A549 (cell line): ENCODE measurements at regions not wholly inside any gene's neighbourhood (a gene's known extent, or its start where the extent isn't known, plus 50 kb on each side); places are given as distances from the start of the nearest gene placed in this dataset.

ENCODE experiments used
- ATAC-seq, 2 experiments: fragments of 200-7000 bp in 1 of 2; fragments of >200 bp in 1 of 2; cut with Nextera tagmentation in 1 of 2; cut with Tn5 transposase in 1 of 2; 3 replicates each; pipeline versions ENCODE4 v1.8.0 to v1.9.1; 2018 to 2020; ENCODE audit warnings: mild to moderate bottlenecking in 1 of 2, moderate library complexity in 1 of 2
- CTCF ChIA-PET: fragments of 300-600 bp; sonication (Branson Sonifier 250); formaldehyde crosslinking; extraction: SDS; loops from one replicate; lab custom pipeline; 2021; ENCODE audit warnings: antibody characterized with exemption, inconsistent platforms; lab: Yijun Ruan, JAX
- POLR2A ChIA-PET: fragments of 350-600 bp; formaldehyde crosslinking; extraction: SDS; loops from one replicate; lab custom pipeline; 2021; ENCODE audit warnings: antibody characterized with exemption, inconsistent platforms; lab: Yijun Ruan, JAX
- DNase-seq, 2 experiments: peaks; one replicate each; pipeline versions ENCODE4 v3.0.0 to v3.0.0-alpha.2; 2011 to 2016; ENCODE audit warnings: low read depth in 1 of 2, low spot score in 1 of 2
- FAIRE-seq: peaks from 2 replicates; lab custom pipeline; 2011; peaks lifted over from hg19 to GRCh38; lab: Jason Lieb, UNC
- H3K27ac ChIP-seq, 2 experiments: fragments of >200 bp; sonication (Bioruptor Twin); formaldehyde crosslinking; 3 replicates each; pipeline ENCODE4 v1.5.1; 2016 to 2017
- H3K4me1 ChIP-seq: fragments of >200 bp; sonication (Bioruptor Twin); formaldehyde crosslinking; 3 replicates; pipeline ENCODE4 v1.6.1; 2016
- H3K4me2 ChIP-seq: fragments of >200 bp; sonication (Bioruptor Twin); formaldehyde crosslinking; 3 replicates; pipeline ENCODE4 v1.6.1; 2016
- H3K4me3 ChIP-seq: fragments of >200 bp; sonication (Bioruptor Twin); formaldehyde crosslinking; 3 replicates; pipeline ENCODE4 v1.5.1; 2016
- H3K9me3 ChIP-seq: fragments of >200 bp; sonication (Bioruptor Twin); formaldehyde crosslinking; 3 replicates; pipeline ENCODE4 v1.6.1; 2016
- CHD2 ChIP-seq: fragments of 150-350 bp; IDR thresholded peaks from 2 replicates; pipeline ENCODE4 v1.6.1; 2014; ENCODE audit warnings: low read length; ENCODE audit not compliant: partially characterized antibody
- EHMT2 ChIP-seq: fragments of 200-600 bp; sonication (generic); IDR thresholded peaks from 2 replicates; pipeline ENCODE4 v1.6.1; 2016; ENCODE audit warnings: antibody characterized with exemption, low read depth, mild to moderate bottlenecking, moderate library complexity
- ESRRA ChIP-seq: fragments of 150-350 bp; IDR thresholded peaks from 2 replicates; pipeline ENCODE4 v1.6.1; 2014; ENCODE audit warnings: mild to moderate bottlenecking, low read length, borderline replicate concordance
- HEYL ChIP-seq: fragments of 250-450 bp; sonication (Bioruptor Pico); IDR thresholded peaks from 2 replicates; pipeline ENCODE4 v1.8.0; 2021; ENCODE audit warnings: mild to moderate bottlenecking, moderate library complexity
- HOXA7 ChIP-seq: fragments of 250-450 bp; sonication (Bioruptor Pico); IDR thresholded peaks from 2 replicates; pipeline ENCODE4 v1.5.0; 2020; ENCODE audit warnings: mild to moderate bottlenecking, moderate library complexity
- HOXB5 ChIP-seq: fragments of 250-450 bp; sonication (Bioruptor Pico); IDR thresholded peaks from 2 replicates; pipeline ENCODE4 v1.5.0; 2020; ENCODE audit warnings: mild to moderate bottlenecking, moderate library complexity
- JUNB ChIP-seq: fragments of >200 bp; sonication (Bioruptor Twin); formaldehyde crosslinking; IDR thresholded peaks from 2 replicates; pipeline ENCODE4 v1.6.1; 2016
- KDM5A ChIP-seq: fragments of 200-600 bp; sonication (generic); IDR thresholded peaks from 2 replicates; pipeline ENCODE4 v1.6.1; 2016; ENCODE audit warnings: antibody characterized with exemption, mild to moderate bottlenecking
- MAFK ChIP-seq: fragments of 450-650 bp; IDR thresholded peaks from 2 replicates; pipeline ENCODE4 v1.6.1; 2014; ENCODE audit not compliant: partially characterized antibody
- MAZ ChIP-seq: fragments of 150-350 bp; IDR thresholded peaks from 2 replicates; pipeline ENCODE4 v1.6.1; 2014; ENCODE audit warnings: antibody characterized with exemption, low read depth, low read length, borderline replicate concordance
- MYC ChIP-seq: IDR thresholded peaks from 2 replicates; pipeline ENCODE4 v1.6.1; 2012; ENCODE audit warnings: mild to moderate bottlenecking, inconsistent platforms, low read length, improper control_type of control experiment, borderline replicate concordance
- NPAS2 ChIP-seq: fragments of 250-450 bp; sonication (Bioruptor Pico); IDR thresholded peaks from 2 replicates; pipeline ENCODE4 v1.8.0; 2022; ENCODE audit warnings: mild to moderate bottlenecking, moderate library complexity, borderline replicate concordance
- POLR2AphosphoS2 ChIP-seq: conservative IDR thresholded peaks from 2 replicates; pipeline ENCODE4 v1.6.1; 2012; ENCODE audit warnings: low read length, improper control_type of control experiment, inconsistent platforms
- RAD21 ChIP-seq, 2 experiments: fragments of >200 bp in 1 of 2; sonication (Bioruptor Twin) in 1 of 2; formaldehyde crosslinking in 1 of 2; IDR thresholded peaks in 1 of 2; conservative IDR thresholded peaks in 1 of 2; 2 replicates in 1 of 2; 3 replicates in 1 of 2; pipeline ENCODE4 v1.6.1; 2012 to 2018; ENCODE audit warnings: inconsistent platforms in 1 of 2
- RARB ChIP-seq: fragments of 250-450 bp; sonication (Bioruptor Pico); IDR thresholded peaks from 2 replicates; pipeline ENCODE4 v1.8.0; 2021; ENCODE audit warnings: mild to moderate bottlenecking, moderate library complexity
- RCOR1 ChIP-seq: fragments of 150-350 bp; IDR thresholded peaks from 2 replicates; pipeline ENCODE4 v1.6.1; 2014; ENCODE audit warnings: antibody characterized with exemption, low read length, low read depth
- RNF2 ChIP-seq: fragments of 200-600 bp; sonication (generic); IDR thresholded peaks from 2 replicates; pipeline ENCODE4 v1.6.1; 2016; ENCODE audit warnings: low read depth, mild to moderate bottlenecking, antibody characterized with exemption, moderate library complexity, borderline replicate concordance
- SMC3 ChIP-seq: fragments of >200 bp; sonication (Bioruptor Twin); formaldehyde crosslinking; IDR thresholded peaks from 3 replicates; pipeline ENCODE4 v1.6.1; 2018; ENCODE audit warnings: inconsistent platforms
- SREBF2 ChIP-seq: fragments of 450-650 bp; IDR thresholded peaks from 2 replicates; pipeline ENCODE4 v1.6.1; 2014; ENCODE audit warnings: mild to moderate bottlenecking, moderate library complexity
- ZC3H11A ChIP-seq: fragments of 450-650 bp; IDR thresholded peaks from 2 replicates; pipeline ENCODE4 v1.6.1; 2014; ENCODE audit warnings: antibody characterized with exemption, mild to moderate bottlenecking
- ZNF302 ChIP-seq: fragments of 250-450 bp; sonication (Bioruptor Pico); IDR thresholded peaks from 2 replicates; pipeline ENCODE4 v1.9.0; 2021; ENCODE audit warnings: inconsistent platforms, mild to moderate bottlenecking, moderate library complexity
- ZSCAN20 ChIP-seq: fragments of 250-450 bp; sonication (Bioruptor Pico); IDR thresholded peaks from 2 replicates; pipeline ENCODE4 v1.8.0; 2022; ENCODE audit warnings: mild to moderate bottlenecking, moderate library complexity
- WGBS: methylation state at CpG from one replicate; pipeline ENCODE4 v1.1.6; 2017; ENCODE audit errors: missing lambda C conversion rate; 5-methylcytosine and 5-hydroxymethylcytosine counted together
- TF ChIP-seq, protein P1 (sequence below): IDR thresholded peaks from 2 replicates; pipeline ENCODE4 v1.6.1; 2012; ENCODE audit warnings: low read depth, borderline replicate concordance
- TF ChIP-seq, protein P2 (sequence below): fragments of 250-450 bp; sonication (Bioruptor Pico); IDR thresholded peaks from 2 replicates; pipeline ENCODE4 v1.5.0; 2021; ENCODE audit warnings: mild to moderate bottlenecking, moderate library complexity, borderline replicate concordance
- TF ChIP-seq, protein P3 (sequence below): fragments of >200 bp; sonication (Bioruptor Twin); formaldehyde crosslinking; IDR thresholded peaks from 3 replicates; pipeline ENCODE4 v1.5.1; 2016
- TF ChIP-seq, protein P4 (sequence below): fragments of >200 bp; sonication (Bioruptor Twin); formaldehyde crosslinking; IDR thresholded peaks from 2 replicates; pipeline ENCODE4 v1.6.1; 2016
- TF ChIP-seq, protein P5 (sequence below): fragments of 250-450 bp; sonication (Bioruptor Pico); IDR thresholded peaks from 2 replicates; pipeline ENCODE4 v1.5.0; 2020; ENCODE audit warnings: low read depth, mild to moderate bottlenecking, moderate library complexity
- TF ChIP-seq, protein P6 (sequence below): fragments of 150-350 bp; IDR thresholded peaks from 2 replicates; pipeline ENCODE4 v1.6.1; 2014; ENCODE audit warnings: low read depth, mild to moderate bottlenecking, low read length
- TF ChIP-seq, protein P7 (sequence below): fragments of 450-650 bp; IDR thresholded peaks from 2 replicates; pipeline ENCODE4 v1.6.1; 2014; ENCODE audit warnings: antibody characterized with exemption

DNA sequence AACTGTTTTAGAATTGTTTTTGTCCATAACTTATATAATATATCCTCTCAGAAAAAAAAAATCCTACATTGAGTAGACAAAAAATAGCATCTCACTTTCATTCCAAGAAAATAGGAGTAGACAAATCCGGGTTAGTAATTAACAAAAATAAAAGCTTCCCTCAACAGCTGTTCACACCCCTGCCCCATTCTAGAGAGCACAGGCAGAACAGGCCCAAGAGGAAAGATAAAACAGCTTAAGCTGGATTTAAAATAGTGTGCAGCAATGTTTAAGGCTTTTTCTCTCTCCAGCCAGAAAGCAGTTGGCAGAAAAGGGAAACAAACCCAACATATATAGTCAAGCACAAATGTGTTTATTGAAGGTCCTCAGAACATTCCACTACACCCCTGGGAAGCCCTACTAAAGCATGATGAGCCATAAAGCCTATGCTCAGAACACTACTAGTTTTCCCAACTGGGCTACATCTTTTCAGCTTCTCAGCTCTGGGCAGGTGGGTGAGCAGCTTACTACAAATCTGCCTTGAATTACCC lies 189.9 kb downstream of the MTERF1 start:
- TF ChIP-seq ESRRA (no peak), SREBF2 (no peak), SMC3 (no peak), HOXA7 (CRISPR knock-in tag) (no peak), MAFK (no peak), HOXB5 (CRISPR knock-in tag) (no peak), HEYL (CRISPR knock-in tag) (no peak), NPAS2 (no peak), JUNB (no peak), CHD2 (no peak), ZSCAN20 (CRISPR knock-in tag) (no peak)
- TF ChIP-seq, protein P1, sequence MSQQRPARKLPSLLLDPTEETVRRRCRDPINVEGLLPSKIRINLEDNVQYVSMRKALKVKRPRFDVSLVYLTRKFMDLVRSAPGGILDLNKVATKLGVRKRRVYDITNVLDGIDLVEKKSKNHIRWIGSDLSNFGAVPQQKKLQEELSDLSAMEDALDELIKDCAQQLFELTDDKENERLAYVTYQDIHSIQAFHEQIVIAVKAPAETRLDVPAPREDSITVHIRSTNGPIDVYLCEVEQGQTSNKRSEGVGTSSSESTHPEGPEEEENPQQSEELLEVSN = no peak
- TF ChIP-seq, protein P2, sequence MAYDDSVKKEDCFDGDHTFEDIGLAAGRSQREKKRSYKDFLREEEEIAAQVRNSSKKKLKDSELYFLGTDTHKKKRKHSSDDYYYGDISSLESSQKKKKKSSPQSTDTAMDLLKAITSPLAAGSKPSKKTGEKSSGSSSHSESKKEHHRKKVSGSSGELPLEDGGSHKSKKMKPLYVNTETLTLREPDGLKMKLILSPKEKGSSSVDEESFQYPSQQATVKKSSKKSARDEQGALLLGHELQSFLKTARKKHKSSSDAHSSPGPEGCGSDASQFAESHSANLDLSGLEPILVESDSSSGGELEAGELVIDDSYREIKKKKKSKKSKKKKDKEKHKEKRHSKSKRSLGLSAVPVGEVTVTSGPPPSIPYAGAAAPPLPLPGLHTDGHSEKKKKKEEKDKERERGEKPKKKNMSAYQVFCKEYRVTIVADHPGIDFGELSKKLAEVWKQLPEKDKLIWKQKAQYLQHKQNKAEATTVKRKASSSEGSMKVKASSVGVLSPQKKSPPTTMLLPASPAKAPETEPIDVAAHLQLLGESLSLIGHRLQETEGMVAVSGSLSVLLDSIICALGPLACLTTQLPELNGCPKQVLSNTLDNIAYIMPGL (CRISPR knock-in tag) = no peak
- TF ChIP-seq, protein P3, sequence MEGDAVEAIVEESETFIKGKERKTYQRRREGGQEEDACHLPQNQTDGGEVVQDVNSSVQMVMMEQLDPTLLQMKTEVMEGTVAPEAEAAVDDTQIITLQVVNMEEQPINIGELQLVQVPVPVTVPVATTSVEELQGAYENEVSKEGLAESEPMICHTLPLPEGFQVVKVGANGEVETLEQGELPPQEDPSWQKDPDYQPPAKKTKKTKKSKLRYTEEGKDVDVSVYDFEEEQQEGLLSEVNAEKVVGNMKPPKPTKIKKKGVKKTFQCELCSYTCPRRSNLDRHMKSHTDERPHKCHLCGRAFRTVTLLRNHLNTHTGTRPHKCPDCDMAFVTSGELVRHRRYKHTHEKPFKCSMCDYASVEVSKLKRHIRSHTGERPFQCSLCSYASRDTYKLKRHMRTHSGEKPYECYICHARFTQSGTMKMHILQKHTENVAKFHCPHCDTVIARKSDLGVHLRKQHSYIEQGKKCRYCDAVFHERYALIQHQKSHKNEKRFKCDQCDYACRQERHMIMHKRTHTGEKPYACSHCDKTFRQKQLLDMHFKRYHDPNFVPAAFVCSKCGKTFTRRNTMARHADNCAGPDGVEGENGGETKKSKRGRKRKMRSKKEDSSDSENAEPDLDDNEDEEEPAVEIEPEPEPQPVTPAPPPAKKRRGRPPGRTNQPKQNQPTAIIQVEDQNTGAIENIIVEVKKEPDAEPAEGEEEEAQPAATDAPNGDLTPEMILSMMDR = no peak
- TF ChIP-seq, protein P4, sequence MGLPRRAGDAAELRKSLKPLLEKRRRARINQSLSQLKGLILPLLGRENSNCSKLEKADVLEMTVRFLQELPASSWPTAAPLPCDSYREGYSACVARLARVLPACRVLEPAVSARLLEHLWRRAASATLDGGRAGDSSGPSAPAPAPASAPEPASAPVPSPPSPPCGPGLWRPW = no peak
- TF ChIP-seq, protein P5, sequence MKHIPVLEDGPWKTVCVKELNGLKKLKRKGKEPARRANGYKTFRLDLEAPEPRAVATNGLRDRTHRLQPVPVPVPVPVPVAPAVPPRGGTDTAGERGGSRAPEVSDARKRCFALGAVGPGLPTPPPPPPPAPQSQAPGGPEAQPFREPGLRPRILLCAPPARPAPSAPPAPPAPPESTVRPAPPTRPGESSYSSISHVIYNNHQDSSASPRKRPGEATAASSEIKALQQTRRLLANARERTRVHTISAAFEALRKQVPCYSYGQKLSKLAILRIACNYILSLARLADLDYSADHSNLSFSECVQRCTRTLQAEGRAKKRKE (CRISPR knock-in tag) = no peak
- Histone ChIP-seq H3K4me1 (no peaks in the 10 kb centered on the region), H3K4me3 (no peak overlapping the region), H3K4me2 (no peak overlapping the region), H3K9me3 (no peaks in the 10 kb centered on the region), H3K27ac (no peak overlapping the region)
- DNase-seq (no peak), FAIRE-seq (no peak), ATAC-seq (no peak)
- WGBS = 2% methylated on average over 1 of the region's 1 CpG
- ChIA-PET CTCF (no interaction called here), POLR2A (no interaction called here)

DNA sequence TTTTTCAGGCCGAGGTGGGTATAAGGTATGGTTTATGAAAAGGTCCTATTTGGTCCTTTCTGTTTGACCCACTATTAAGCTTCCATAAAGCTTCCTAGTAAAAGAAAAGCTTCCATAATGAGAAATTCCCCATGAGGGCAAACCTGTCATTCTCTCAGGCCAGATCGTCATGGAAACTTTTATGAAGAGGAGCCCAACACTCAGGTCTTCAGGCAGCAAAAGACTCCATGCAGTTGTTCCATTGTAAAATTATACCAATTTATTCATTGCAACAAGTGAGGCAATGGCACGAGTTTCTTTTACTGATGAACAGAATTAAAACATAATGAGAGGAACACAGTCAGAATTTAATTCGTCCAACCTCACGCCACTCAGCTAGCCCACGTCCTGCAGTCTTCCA lies 188.6 kb downstream of the MTERF1 start:
- H3K4me1 ChIP-seq = no peaks in the 10 kb centered on the region
- ATAC-seq (no peak), DNase-seq (no peak), FAIRE-seq (no peak)
- H3K4me3 ChIP-seq = no peak overlapping the region
- no peak overlapping the region for H3K27ac ChIP-seq
- H3K4me2 ChIP-seq = no peak overlapping the region
- 24% methylated on average over 6 of the region's 6 CpGs for WGBS
- no peaks in the 10 kb centered on the region for H3K9me3 ChIP-seq
- TF ChIP-seq NPAS2 = no peak
- TF ChIP-seq, protein P6, sequence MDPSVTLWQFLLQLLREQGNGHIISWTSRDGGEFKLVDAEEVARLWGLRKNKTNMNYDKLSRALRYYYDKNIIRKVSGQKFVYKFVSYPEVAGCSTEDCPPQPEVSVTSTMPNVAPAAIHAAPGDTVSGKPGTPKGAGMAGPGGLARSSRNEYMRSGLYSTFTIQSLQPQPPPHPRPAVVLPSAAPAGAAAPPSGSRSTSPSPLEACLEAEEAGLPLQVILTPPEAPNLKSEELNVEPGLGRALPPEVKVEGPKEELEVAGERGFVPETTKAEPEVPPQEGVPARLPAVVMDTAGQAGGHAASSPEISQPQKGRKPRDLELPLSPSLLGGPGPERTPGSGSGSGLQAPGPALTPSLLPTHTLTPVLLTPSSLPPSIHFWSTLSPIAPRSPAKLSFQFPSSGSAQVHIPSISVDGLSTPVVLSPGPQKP = no peak
- no peak for TF ChIP-seq RCOR1
- TF ChIP-seq, protein P7, sequence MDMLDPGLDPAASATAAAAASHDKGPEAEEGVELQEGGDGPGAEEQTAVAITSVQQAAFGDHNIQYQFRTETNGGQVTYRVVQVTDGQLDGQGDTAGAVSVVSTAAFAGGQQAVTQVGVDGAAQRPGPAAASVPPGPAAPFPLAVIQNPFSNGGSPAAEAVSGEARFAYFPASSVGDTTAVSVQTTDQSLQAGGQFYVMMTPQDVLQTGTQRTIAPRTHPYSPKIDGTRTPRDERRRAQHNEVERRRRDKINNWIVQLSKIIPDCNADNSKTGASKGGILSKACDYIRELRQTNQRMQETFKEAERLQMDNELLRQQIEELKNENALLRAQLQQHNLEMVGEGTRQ = no peak
- TF ChIP-seq RAD21 (conservative IDR thresholded peaks at IDR 0.05 in 1 of 2, IDR thresholded peaks at IDR 0.05 in 1 of 2) = no peak
- no peak for TF ChIP-seq EHMT2
- TF ChIP-seq ZC3H11A = no peak
- no peak for TF ChIP-seq CHD2
- no peak for TF ChIP-seq MAZ
- TF ChIP-seq RARB (CRISPR knock-in tag) = no peak
- TF ChIP-seq ZSCAN20 (CRISPR knock-in tag) = no peak
- no peak for TF ChIP-seq RNF2
- no peak for TF ChIP-seq MAFK
- no peak for TF ChIP-seq HOXA7 (CRISPR knock-in tag)
- TF ChIP-seq KDM5A = no peak
- TF ChIP-seq MYC = no peak
- TF ChIP-seq ZNF302 = no peak
- TF ChIP-seq, protein P5 (CRISPR knock-in tag) = no peak
- TF ChIP-seq HEYL (CRISPR knock-in tag) = no peak
- no peak for TF ChIP-seq POLR2AphosphoS2
- ChIA-PET CTCF (interaction anchor here (0.6 kb wide), 1 partner anchor 737 kb away, joined by 3 read pairs; no protein-coding TSS in a partner anchor), POLR2A (no interaction called here)
